ENCODE measurements at regions not wholly inside any gene's neighbourhood (a gene's known extent, or its start where the extent isn't known, plus 50 kb on each side); places are given as distances from the start of the nearest gene placed in this dataset.

GRCh38 chr5:112472614-112473013 lies 53.5 kb upstream of the EPB41L4A start:
- DNase-seq (ENCODE audit: extremely low read depth, low read depth) = no peak
- no peak for TF ChIP-seq CTCF (IDR thresholded peaks at IDR 0.05; ENCODE audit: low read depth, low read length)

- TF ChIP-seq CTCF (IDR thresholded peaks at IDR 0.05; ENCODE audit: low read depth, low read length) = no peak
These were observed 54.9 kb upstream of the EPB41L4A start for GRCh38 chr5:112473989-112474388.

GRCh38 chr5:112475747-112476365 lies 56.8 kb upstream of the EPB41L4A start:
- TF ChIP-seq CTCF (IDR thresholded peaks at IDR 0.05; ENCODE audit: low read depth, low read length) = no peak
- no peak for DNase-seq (ENCODE audit: extremely low read depth, low read depth)

More at GRCh38 chr5:112473989-112474388, 54.9 kb upstream of the EPB41L4A start:
- DNase-seq (ENCODE audit: extremely low read depth, low read depth) = no peak

- TF ChIP-seq CTCF (IDR thresholded peaks at IDR 0.05; ENCODE audit: low read depth, low read length) = no peak
- DNase-seq (ENCODE audit: extremely low read depth, low read depth) = no peak
These were observed 60.3 kb upstream of the EPB41L4A start for GRCh38 chr5:112479418-112479817.

GRCh38 chr5:112480501-112480900 lies 61.4 kb upstream of the EPB41L4A start:
- TF ChIP-seq CTCF (IDR thresholded peaks at IDR 0.05; ENCODE audit: low read depth, low read length) = no peak
- DNase-seq (ENCODE audit: extremely low read depth, low read depth) = no peak

- no peak for TF ChIP-seq CTCF (IDR thresholded peaks at IDR 0.05; ENCODE audit: low read depth, low read length)
- no peak for DNase-seq (ENCODE audit: extremely low read depth, low read depth)
These were observed 64.6 kb upstream of the EPB41L4A start for GRCh38 chr5:112483704-112484103.

GRCh38 chr5:112485934-112486355 lies 66.9 kb upstream of the EPB41L4A start:
- no peak for TF ChIP-seq CTCF (IDR thresholded peaks at IDR 0.05; ENCODE audit: low read depth, low read length)
- no peak for DNase-seq (ENCODE audit: extremely low read depth, low read depth)

Data from AG09319 (cell line).